WERI-Rb-1 (cell line): ENCODE measurements at regions not wholly inside any gene's neighbourhood (a gene's known extent, or its start where the extent isn't known, plus 50 kb on each side); places are given as distances from the start of the nearest gene placed in this dataset.
"Not testable (repeated sequence)": the region's sequence is repeated elsewhere in the genome, so short reads cannot be mapped to it uniquely, and the experiment has no call there.

Experiments
- DNase-seq: peaks from one replicate; pipeline ENCODE4 v3.0.0-alpha.2; 2020
- H3K27ac ChIP-seq: fragments of 250-450 bp; sonication (Bioruptor Pico); 2 replicates; pipeline ENCODE4 v1.5.1; 2020; ENCODE audit warnings: mild to moderate bottlenecking, moderate library complexity
- H3K27me3 ChIP-seq: fragments of 250-450 bp; sonication (Bioruptor Pico); 2 replicates; pipeline ENCODE4 v1.5.1; 2021; ENCODE audit warnings: mild to moderate bottlenecking, low read depth, moderate library complexity; ENCODE audit not compliant: insufficient read depth, severe bottlenecking
- H3K36me3 ChIP-seq: fragments of 250-450 bp; sonication (Bioruptor Pico); 2 replicates; pipeline ENCODE4 v1.5.1; 2020; ENCODE audit warnings: mild to moderate bottlenecking, moderate library complexity
- H3K4me3 ChIP-seq: 2 replicates; pipeline ENCODE4 v1.5.1; 2011; ENCODE audit warnings: low read depth, mild to moderate bottlenecking, control low read depth, low read length
- H3K9me3 ChIP-seq: fragments of 250-450 bp; sonication (Bioruptor Pico); 2 replicates; pipeline ENCODE4 v1.5.1; 2021; ENCODE audit warnings: mild to moderate bottlenecking, moderate library complexity; ENCODE audit not compliant: severe bottlenecking
- TF ChIP-seq, protein P1 (sequence below): IDR thresholded peaks from 2 replicates; pipeline ENCODE4 v1.5.1; 2011; ENCODE audit warnings: low read depth, mild to moderate bottlenecking, control low read depth, inconsistent platforms, low read length

DNA sequence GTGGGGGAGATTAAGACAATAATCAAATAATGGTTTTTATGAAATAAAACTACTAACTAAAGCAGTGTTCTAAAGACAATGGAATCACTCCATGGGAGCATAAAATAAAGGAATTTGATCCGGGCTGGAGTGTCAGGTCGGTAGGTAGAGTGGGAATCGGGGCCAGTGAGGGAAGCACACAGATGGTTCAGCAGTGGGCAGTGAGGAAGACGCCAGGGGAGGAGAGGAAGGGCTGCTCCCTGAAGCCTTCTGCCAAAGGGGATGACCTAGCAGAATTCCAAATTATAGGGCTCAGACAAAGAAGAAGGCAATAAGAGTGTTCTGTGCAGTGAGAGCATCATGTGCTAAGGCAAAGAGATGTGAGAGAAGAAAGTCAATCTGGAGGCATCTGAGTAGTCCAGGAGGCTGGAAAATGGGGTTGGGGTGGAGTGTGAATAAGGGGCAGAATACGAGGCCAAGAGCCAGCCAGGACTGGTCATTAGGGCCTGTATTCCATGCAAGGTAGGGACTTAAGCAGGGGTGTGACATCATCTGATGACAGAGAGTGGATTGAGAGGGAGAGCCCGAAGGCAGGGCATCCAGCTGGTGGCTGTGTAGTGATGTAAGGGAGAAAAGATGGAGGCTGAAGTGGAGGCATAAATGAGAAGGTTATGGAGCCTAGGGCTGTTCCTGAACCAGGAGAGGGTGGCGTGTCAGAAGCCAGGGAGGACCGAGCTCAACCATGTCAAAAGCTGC, 137.6 kb downstream of the COPRS start:
- Histone ChIP-seq H3K27ac (no peak overlapping the region), H3K4me3 (no peak overlapping the region), H3K36me3 (no peaks in the 10 kb centered on the region), H3K9me3 (no peaks in the 10 kb centered on the region), H3K27me3 (no peaks in the 10 kb centered on the region)
- TF ChIP-seq, protein P1, sequence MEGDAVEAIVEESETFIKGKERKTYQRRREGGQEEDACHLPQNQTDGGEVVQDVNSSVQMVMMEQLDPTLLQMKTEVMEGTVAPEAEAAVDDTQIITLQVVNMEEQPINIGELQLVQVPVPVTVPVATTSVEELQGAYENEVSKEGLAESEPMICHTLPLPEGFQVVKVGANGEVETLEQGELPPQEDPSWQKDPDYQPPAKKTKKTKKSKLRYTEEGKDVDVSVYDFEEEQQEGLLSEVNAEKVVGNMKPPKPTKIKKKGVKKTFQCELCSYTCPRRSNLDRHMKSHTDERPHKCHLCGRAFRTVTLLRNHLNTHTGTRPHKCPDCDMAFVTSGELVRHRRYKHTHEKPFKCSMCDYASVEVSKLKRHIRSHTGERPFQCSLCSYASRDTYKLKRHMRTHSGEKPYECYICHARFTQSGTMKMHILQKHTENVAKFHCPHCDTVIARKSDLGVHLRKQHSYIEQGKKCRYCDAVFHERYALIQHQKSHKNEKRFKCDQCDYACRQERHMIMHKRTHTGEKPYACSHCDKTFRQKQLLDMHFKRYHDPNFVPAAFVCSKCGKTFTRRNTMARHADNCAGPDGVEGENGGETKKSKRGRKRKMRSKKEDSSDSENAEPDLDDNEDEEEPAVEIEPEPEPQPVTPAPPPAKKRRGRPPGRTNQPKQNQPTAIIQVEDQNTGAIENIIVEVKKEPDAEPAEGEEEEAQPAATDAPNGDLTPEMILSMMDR: no peak
- no peak for DNase-seq

DNA sequence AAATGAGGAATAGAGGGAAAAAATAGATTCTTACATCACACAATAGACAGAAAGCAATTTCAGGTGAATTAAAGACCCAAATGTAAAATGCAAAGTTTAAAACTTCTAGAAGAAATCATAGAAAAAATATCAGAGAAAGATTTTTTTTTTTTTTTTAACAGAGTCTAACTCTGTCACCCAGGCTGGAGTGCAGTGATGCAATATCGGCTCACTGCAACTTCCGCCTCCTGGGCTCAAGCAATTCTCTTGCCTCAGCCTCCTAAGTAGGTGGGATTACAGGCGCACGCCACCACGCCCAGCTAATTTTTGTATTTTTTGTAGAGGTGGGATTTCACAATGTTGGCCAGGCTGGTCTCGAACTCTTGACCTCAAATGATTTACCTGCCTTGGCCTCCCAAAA, 141.8 kb downstream of the COPRS start:
- H3K36me3 ChIP-seq, H3K9me3 ChIP-seq, DNase-seq, H3K4me3 ChIP-seq, H3K27me3 ChIP-seq, H3K27ac ChIP-seq: not testable (repeated sequence)

DNA sequence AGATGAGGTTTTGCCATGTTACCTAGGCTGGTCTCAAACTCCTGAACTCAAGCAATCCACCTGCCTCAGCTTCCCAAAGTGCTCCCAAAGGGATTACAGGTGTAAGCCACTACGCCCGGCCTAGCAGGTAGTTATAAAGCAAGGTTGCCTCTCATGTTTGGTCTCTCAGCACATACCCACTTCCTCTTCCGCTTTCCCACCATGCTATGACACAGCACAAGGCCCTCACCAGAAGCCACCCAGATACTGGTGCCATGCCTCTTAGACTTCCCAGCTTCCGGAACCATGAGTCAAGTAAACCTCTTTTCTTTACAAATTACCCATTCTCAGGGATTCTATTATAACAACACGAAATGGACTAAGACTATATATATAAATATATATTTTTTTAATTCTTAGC, 143.6 kb downstream of the COPRS start:
- H3K27me3 ChIP-seq: no peaks in the 10 kb centered on the region
- no peak for DNase-seq
- H3K36me3 ChIP-seq: no peaks in the 10 kb centered on the region
- TF ChIP-seq, protein P1: no peak
- H3K9me3 ChIP-seq: no peaks in the 10 kb centered on the region
- H3K27ac ChIP-seq: no peak overlapping the region
- H3K4me3 ChIP-seq: no peak overlapping the region

DNA sequence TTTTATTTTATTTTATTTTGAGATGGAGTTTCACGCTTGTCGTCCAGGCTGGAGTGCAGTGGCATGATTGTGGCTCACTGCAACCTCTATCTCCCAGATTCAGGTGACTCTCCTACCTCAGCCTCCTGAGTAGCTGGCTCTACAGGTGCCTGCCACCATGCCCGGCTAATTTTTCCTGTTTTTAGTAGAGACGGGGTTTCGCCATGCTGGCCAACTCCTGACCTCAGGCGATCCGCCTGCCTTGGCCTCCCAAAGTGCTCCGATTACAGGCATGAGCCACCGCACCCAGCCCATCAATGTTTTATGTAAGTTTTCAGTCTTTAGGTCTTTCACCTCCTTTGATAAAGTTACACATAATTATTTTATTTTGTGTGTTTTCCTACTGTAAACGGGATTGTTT, 154.6 kb downstream of the COPRS start:
- Histone ChIP-seq H3K4me3 (no peak overlapping the region), H3K27me3 (no peaks in the 10 kb centered on the region), H3K27ac (no peak overlapping the region), H3K9me3 (no peaks in the 10 kb centered on the region), H3K36me3 (no peaks in the 10 kb centered on the region)
- DNase-seq: no peak
- TF ChIP-seq, protein P1: no peak

DNA sequence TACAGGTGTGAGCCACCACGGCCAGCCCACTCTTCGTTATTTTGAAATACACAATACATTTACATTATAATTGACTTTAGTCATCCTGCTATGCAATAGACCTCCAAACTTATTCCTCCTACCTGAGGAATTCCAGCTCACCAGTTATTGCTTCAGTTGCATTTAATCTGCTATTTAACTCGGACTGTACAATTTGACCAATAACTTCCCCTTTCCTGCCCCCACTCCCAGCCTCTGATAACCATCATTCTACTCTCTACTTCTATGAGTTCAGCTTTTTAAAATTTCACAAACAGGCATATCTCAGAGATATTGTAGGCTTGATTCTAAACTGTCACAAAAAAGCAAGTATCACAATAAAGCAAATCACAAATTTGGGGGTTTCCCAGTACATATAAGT, 157.0 kb downstream of the COPRS start:
- no peaks in the 10 kb centered on the region for H3K36me3 ChIP-seq
- no peak overlapping the region for H3K27ac ChIP-seq
- H3K9me3 ChIP-seq: no peaks in the 10 kb centered on the region
- H3K4me3 ChIP-seq: no peak overlapping the region
- no peaks in the 10 kb centered on the region for H3K27me3 ChIP-seq
- no peak for DNase-seq
- TF ChIP-seq, protein P1: no peak

DNA sequence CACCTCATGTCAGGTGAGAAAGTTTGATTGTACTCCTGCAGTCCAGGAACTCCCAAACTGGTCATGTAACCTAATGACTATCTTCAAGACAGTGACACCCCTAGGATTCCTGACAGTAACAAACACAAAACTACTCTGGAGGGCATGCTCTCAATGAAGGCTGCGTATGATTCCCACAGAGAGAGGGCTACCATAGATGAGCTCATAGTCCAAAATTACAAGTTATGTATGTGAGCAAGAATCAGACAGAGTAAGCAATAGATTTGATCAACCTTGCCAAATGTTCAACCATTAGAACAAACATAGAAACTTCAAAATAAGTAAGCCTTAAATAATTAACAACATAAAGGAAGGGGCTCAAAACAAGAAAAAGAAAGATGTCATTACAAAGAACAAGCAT, 158.1 kb downstream of the COPRS start:
- Histone ChIP-seq H3K27me3 (no peaks in the 10 kb centered on the region), H3K4me3 (no peak overlapping the region), H3K27ac (no peak overlapping the region), H3K9me3 (no peaks in the 10 kb centered on the region), H3K36me3 (no peaks in the 10 kb centered on the region)
- TF ChIP-seq, protein P1: no peak
- DNase-seq: no peak
